Hematopoietic multipotent progenitor cell treated with erythropoietin and hydrocortisone succinate and interleukin-3 and kit ligand, for 15 days (in vitro differentiated cells): ENCODE measurements at regions not wholly inside any gene's neighbourhood (a gene's known extent, or its start where the extent isn't known, plus 50 kb on each side); places are given as distances from the start of the nearest gene placed in this dataset.

ENCODE experiments used
- DNase-seq: peaks from one replicate; pipeline ENCODE4 v3.0.0-alpha.2; 2015; ENCODE audit warnings: low spot score

DNA sequence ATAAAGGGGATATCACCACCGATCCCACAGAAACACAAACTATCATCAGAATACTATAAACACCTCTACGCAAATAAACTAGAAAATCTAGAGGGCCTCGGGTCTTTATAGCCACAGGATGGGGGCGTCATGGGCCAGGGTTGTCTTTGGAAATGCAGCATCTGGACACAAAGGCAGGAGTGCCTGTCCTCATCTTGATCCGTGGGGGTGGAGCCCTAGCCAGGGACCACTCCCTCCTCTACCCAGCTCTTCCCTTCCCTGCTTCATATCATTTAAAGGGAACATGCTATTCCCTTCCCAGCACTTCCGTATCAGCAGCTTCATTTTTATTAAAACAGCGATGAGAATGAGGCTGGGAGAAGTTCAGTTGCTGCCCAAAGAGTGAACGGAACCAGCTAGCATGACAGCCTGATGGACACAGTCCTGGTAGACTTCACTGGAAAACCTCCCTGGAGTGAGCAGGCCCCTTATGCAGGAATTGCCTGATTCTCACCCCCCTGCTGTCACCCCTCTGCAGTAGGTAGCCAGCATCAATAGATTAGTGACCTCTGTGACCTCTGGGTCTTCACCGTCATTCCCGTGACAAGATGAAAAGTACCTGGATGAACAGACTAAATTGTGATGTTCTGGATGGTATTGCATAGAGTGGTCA, 251.4 kb upstream of the RGS6 start:
- no peak for DNase-seq

DNA sequence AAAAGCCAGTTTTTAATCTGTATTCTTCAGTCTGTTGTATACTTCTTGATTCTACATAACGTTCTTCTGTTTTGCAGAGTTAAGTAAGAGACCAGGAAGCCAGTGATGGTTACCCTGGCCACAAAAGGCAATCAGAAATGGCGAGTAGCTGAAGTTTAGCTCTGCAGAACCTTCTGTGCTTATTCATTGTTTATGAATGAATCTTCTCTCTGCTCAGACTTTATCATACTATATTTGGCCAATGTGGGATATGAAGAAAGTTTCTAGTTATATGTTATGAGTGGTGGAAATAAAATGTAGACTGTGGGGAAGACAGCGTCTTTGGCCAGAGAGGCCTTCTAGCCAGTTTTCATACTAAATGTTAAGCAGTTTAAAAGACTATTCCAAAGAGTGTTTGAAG, 249.9 kb upstream of the RGS6 start:
- DNase-seq, result no peak

DNA sequence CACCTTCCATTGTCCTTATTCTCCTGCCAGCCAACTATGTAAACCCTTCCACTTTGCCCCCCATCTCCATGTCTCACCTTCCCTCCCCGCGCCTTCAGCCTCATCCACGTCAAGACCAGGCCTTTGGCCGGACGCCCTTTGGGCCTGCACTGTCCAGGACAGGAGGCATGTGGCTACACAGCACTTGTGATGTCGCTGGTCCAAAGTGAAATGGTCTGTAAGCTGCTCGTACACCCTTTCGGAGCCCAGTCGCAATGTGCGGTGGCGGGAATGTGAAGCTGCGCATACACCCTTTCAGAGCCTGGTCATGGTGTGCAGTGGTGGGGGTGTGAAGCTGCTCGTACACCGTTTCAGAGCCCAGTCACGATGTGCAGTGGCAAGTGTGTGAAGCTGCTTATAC, 247.9 kb upstream of the RGS6 start:
- DNase-seq, result no peak

DNA sequence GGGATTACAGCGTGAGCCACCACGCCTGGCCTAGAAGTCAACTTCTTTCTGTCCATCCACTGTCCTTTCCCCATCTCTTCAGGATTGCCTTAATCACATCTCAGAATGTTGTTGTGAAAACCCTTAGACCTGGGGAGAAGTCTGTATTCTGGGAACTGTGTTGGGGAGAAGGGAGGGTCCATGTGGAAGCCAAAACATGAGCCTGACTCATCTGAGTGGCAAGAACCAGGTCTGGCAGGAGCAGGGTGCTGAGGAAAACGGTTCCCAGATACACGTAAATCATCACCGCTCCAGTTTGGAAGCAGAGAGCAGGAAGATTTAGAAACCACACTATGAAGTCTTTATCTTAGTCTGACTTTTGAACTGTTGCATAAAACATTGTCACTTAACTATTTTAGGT, 245.6 kb upstream of the RGS6 start:
- no peak for DNase-seq

DNA sequence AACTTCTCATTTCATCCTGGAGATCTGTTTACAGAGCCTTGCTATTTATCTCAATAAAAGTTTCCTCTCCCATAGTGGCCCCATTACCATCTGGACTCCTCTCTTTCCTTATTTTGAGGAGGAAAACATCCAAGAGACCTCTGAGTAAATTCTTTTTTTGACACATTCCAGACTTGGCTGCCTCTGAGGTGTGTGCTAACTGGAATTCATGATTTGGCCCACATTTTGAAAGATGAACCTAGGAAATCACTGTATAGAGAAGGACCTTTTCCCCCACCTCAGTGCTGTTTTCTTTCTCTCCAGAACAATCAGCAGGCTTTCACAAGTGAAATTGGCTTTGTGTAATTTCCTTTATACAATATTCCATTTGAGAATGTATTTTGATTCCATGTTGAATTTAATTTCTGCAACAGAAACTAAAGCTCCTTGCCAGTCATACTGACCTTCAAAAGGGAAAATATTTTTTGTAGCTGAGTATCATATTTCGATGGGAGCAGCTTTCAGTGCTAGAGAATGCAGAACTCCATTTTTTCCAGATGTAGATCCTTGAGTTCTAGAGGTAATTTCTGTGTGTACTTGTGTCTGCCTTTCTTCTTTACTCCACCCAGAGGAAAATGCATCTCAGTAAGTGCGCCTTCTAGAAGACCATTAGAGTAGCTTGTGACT, 244.9 kb upstream of the RGS6 start:
- DNase-seq, result no peak

DNA sequence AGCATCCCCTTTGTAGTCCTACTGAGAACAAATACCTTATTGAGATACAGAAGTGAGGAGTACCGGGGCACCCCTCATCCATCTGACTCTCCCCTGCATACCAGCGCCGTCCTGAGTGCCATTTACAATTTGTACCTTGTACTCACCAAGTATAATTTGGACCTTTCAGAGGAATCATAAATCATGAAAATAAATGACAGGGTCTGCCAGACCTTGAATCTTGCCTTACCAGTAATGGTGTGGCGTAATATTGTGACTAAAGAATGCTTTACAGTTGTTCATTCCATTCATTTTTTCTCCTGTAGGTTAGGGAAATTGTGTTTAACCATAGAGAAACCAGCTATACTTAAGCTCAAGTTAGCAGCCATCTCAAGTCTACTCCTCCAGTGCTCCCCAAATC, 243.7 kb upstream of the RGS6 start:
- DNase-seq, result no peak

DNA sequence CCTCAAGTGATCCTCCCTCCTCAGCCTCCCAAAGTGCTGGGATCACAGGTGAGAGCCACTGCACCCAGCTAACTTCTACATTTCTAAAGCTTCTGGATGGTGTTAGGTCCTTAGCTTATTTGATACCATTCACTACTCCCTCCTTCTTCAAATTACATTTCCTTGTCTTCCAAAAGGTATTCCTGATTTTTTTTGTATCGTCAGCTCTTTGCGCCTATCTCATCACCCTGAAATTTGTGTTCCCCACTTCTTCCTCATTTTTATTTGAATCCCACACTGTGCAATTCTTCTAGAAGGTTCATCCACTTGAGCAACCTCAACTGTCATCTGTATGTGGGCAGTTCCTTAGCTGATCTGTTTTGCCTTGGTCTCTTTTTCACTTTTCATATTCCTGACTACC, 241.8 kb upstream of the RGS6 start:
- DNase-seq, result no peak

DNA sequence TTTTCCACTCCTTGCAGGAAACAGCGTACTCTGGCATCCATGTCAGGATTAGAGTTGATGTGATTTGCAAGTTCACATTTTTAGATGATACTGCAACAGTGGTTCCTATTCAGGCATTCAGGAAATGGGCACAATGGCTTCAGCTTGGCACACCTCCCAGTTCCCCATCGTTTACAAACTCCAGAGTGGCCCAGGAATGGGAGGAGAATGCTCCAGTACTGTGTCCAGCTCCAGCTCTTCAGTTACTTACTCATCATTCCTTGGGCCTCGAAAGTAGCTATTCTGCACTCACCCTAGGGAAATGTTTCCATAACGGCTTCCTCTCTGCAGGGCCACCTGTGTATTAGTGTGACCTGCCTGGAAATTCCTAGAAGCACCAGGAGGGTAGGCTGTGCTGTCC, 239.7 kb upstream of the RGS6 start:
- no peak for DNase-seq

DNA sequence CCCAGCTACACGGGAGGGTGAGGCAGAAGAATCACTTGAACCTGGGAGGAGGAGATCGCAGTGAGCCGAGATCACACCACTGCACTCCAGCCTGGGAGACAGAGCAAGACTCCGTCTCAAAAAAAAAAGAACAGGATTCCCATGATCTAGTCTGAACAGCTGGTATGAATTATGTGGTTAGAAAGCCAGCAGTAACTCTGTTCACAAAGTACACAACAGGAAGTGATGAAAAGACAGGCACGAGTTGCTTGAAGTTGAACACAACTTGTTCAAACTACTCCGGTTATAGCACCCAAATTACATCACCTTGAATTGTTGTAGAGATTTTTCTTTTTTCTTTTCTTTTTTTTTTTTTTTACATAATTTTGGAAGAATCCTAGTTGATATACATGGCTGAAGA, 238.8 kb upstream of the RGS6 start:
- no peak for DNase-seq

DNA sequence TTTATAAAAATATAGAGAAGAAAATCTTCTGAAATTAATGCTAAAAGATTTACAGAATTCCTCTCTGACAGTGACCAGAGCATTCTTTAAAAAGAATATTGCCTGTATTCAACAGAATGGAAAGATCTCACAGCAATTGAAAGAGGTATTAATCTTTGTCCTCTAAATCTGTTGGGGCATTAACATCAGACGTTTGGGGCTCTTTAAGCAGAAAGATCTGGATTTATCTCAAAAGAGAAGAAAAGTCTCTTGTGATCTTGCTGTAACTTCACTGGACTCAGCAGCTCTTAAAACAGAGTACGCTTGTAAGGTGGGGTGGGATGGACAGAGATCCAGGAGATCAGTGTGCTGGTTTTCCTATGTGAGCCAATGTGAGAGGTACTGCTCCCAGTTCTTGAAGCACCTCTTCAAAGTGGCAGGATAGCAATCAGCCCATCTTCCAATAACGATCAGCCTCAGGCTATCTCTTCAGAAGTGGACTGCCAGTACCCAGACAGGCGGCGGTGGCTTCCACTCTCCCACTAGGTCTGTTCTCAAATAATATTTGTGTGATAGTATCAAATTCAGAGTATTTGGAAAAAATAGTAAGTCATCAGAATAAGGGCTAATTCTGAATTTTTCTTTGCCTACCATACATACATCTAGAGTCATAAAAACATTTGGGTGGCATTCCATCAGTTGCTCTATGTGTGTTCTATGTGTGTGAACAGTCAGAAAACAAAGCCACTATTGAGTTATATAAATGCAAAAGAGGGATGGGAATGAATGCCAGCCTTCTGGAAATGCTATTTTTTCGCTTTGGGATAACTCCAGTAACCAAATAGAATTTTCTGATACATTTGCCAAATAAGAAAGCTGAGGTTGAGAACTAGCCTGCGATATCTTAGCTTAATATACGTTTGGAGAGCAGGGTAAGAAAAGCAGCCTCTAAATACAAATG, 237.4 kb upstream of the RGS6 start:
- no peak for DNase-seq

DNA sequence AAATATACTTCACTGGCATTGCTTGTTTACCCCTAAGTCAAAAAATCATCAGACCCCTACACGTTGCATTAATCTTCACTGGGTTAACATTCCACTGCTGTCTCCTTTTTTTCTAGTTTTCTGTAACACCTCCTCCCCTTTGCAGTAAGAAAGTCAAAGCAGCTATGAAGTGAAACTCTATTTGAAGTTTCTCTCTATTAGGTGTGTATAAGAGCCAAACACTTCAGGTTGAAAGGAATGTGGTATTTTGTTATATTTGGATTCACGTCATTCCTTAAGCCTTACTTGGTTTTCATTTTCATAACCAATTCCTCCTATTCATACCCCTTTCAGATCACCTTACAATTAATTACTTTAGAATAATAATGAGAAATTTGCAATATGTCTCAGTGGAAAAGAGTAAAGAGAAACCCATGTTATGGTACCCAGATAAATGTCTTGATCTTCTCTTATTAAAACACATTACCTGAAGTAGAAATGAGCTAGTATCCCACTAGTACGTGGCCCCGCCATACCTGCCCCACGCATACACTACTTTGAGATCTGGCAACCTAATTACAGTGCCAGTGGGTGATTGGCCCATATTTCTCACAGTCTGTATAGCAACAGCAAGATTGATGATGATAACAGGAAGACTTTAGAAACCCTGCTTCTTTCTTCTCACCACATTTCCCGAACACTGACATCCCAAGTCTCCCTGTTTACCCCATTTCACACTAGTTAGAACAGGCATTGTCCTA, 236.4 kb upstream of the RGS6 start:
- no peak for DNase-seq

DNA sequence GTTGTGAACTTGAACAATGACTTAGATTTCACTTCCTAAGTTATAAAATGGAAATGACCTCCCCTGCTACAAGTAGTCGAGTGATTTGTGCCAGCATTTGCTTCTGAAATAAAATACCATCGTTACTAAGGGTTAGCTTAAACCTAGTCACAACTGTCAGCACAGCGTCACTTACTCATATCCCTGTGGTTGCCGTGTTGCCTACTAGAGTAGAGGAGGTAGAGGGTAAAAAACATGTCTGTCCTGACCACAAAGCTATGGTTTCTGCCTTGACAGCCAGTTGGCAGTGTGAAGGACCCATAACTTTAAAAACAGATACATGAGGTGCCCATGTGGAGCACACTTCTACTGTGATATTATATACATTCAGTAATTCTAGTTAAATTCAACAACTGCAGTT, 234.2 kb upstream of the RGS6 start:
- DNase-seq, result no peak

DNA sequence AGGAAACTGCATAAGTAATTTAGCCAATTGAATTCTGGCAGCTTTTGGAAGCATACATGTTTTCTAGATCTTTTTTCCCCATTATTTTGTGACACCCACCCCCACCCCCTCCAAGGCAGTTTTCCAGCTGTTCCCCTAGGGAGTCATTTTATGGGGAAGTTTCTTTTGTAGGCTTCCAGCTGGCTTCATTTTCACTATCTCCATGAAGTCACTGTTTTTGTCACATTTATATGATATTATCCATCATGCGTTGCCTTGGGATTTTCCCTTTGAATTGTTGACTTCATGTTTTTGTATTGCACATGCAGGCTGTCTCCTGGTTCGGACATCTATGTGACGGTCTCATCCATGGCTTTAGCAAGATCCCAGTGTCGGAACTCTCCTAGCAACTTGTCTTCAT, 233.6 kb upstream of the RGS6 start:
- DNase-seq, result no peak

DNA sequence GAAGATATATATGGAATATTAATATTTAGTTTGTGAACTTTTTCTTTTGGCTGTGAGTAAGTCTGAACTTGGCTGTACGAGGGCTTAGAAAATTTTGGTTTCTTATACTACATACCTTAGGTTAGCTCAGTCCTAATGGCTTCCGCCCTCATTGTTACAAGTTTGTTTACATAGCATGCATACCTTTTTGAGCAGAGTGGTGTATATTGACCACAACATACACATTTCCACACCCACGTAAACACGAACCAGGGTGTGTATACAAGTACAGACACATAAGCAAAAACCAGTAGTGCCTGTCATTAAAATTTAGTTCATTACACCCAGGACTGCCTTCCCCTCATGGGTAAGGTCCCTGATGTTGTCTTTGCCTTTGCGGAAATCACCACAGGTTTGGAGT, 230.2 kb upstream of the RGS6 start:
- no peak for DNase-seq

DNA sequence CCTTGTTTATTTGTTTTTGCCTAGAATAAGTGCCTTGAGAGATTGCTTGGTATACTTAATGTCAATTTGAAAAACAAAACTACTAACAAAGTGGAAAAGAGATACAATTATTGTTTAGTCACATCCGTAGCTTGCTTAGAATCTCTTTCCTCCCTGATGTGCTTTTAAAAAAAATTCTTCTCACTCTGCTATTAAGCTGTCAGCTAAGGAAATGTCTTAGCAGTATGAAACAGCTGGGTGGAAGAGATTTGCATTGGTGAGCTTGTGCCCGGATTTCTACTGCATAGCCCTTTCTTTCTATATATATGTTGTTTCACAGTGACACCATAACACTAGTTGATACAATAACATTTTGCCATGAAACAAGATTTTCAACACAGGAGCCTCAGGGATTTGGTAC, 229.4 kb upstream of the RGS6 start:
- DNase-seq, result no peak

DNA sequence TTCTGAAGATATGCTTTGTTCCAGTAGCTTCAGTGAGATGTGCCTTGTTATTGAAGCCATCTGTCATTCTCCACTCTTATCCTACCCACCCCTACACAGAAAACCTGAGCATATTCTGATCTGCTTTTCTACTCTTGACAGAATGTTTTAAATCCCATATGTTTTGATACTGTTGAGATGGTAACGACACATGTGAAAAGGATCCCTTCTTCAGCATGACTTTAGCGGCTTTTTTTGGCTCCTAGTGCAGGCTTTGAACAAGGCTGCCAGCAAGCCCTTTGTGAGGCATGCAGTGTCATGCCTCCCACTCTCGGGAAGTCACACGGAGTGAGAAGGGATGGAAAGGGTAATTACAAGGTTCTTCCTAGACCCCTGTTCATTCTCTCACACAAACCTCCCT, 228.8 kb upstream of the RGS6 start:
- DNase-seq, result no peak

DNA sequence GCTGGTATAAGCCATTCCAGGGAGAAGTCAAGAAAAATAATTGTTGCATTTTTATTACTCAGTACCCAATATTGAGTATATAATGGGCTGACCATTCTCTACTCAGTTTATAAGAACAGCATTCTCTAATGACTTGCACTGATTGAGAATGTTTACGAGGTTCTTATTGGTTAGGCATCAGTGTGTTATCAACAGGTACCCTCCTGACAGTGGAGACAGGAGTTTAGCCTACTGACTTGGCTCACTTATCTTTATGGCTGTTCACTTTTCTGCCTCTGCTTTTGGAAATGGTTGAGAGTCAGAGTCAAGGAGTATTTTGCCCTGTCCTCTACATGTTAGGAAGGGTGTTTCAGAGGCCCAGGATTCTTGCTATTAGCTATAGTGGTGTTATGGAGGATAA, 228.0 kb upstream of the RGS6 start:
- DNase-seq, result no peak

DNA sequence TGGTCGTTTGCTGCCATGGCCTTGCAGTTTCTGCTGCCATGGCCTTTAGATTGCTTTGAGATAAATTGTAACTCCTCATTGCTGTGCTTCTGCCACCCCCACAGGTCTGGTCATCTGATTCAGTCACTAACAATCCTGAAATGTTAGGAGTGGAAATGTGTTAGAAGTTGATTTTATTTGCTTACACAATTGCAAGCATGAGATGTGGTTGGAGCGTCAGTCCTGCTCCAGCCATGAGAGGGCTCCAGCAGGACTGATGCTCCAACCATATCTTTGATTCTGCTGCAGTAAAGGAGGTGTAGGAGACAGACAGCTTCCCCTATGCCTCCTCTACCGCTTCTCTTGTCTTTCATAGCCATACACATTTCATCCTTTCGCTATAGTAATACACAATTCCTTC, 226.8 kb upstream of the RGS6 start:
- DNase-seq, result no peak

DNA sequence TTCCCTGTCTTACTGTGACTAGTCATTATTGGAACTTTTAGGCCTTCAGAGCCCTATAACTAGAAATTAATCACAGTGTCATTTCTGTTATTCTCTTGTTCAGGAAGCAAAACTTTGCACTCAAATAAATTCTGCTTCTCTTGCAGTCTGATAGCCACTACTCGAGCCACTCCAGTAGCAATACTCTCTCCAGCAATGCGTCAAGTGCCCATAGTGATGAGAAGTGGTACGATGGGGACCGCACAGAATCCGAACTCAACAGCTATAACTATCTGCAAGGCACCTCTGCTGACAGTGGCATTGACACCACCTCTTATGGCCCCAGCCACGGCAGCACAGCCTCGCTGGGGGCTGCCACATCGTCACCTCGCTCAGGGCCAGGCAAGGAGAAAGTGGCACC, 223.2 kb upstream of the RGS6 start:
- DNase-seq, result no peak

DNA sequence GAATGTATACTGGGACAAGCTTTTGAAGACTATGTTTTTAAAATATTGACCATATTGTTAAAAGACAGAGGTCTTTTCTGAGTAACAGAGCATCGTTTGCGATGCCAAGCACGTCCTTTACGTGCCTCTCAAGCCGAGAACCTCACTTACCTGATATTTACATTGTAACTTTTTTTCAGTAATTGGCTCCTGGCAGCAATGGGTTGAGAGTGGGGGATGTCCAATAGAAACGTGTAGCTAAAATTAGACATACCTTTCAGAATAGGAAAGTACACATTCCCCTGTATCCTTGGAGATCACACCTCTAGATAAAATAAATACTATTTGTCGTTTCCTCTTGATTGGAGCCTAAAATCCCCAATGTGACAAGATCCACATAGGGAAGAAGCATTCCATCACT, 222.2 kb upstream of the RGS6 start:
- no peak for DNase-seq

DNA sequence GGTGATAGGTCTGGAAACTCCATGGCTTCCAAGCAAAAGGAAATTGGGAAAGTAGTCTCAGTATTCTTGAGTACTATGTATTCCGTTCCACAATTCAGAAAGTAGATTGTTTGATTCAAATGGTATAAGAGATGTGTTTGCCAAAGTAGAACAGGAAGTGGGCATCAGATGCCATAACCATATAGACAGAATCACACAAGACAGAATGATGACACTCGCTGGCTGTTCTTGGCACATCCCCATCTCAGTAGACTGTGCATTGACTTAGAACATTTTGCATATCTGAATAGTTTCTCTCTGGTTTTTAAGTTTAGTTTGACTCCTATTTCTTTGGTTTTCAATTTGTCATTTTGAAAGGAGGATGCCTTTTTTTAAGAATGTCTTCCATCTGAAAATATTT, 221.1 kb upstream of the RGS6 start:
- DNase-seq, result no peak

DNA sequence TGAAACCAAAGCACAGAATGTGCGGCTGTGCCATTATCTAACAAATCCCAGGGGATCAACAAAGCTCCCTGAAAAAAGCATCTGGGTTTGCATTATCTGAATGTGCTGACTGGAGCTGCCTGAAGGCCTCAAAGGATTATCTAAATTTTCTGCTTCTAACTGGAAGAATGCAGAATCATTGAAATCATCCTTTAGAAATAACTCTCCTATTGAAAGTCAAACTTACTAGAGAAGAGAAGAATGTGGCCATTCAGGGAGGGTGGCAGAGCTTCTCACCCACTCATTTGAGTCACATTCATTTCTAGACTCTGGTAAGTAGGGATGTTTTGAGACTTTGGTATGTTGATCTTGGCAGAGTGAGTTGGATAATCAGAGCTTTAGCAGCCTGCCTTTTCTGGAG, 220.6 kb upstream of the RGS6 start:
- no peak for DNase-seq

DNA sequence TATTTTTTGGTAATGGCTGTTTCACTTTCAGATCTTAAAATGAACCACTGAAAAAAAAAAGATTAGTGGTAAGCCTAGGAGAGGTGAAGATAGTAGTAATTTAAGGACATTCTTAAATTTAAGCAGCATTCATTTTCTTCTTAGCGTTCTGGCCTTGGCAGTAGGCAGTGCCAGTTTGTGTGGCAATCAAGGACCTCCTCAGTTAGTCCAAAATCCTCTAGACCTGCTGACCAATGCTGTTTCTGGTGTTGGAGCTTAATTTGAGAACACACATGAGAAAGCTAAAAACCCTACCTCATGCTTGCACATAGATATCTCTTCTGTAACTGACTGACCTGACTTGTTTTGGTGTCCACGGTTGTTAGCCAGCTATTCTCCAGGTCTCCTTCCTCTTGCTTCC, 219.8 kb upstream of the RGS6 start:
- no peak for DNase-seq
